Stimulated activated CD4-positive, alpha-beta T cell treated with anti-CD3 and anti-CD28 coated beads, Interleukin-4, amount 100 ng/mL, for 1 hour (primary cell): ENCODE measurements at regions not wholly inside any gene's neighbourhood (a gene's known extent, or its start where the extent isn't known, plus 50 kb on each side); places are given as distances from the start of the nearest gene placed in this dataset.
"Not testable (repeated sequence)": the region's sequence is repeated elsewhere in the genome, so short reads cannot be mapped to it uniquely, and the experiment has no call there.

Experiments
- DNase-seq: peaks from one replicate; pipeline ENCODE4 v3.0.0-alpha.2; 2020

GRCh38 chr11:114758627-114759026 is 80.3 kb downstream of the NXPE2 start:
- DNase-seq: no peak

GRCh38 chr11:114762408-114762807 is 84.1 kb downstream of the NXPE2 start:
- DNase-seq: peak; percentile 7

- no peak for DNase-seq
Measured at GRCh38 chr11:114764563-114764962, 86.2 kb downstream of the NXPE2 start.

GRCh38 chr11:114771172-114771571 is 92.8 kb downstream of the NXPE2 start:
- DNase-seq: no peak

GRCh38 chr11:114773541-114774338 is 95.4 kb downstream of the NXPE2 start:
- DNase-seq: no peak

GRCh38 chr11:114774599-114775361 is 96.5 kb downstream of the NXPE2 start:
- DNase-seq: no peak

- DNase-seq: no peak
Measured at GRCh38 chr11:114775875-114776621, 97.7 kb downstream of the NXPE2 start.

GRCh38 chr11:114776956-114777355 is 98.6 kb downstream of the NXPE2 start:
- DNase-seq: no peak

- DNase-seq: no peak
Measured at GRCh38 chr11:114779189-114779588, 100.9 kb downstream of the NXPE2 start.

GRCh38 chr11:114782650-114783310 is 104.5 kb downstream of the NXPE2 start:
- DNase-seq: no peak

- DNase-seq: no peak
Measured at GRCh38 chr11:114783805-114784204, 105.5 kb downstream of the NXPE2 start.

GRCh38 chr11:114784216-114784615 is 105.9 kb downstream of the NXPE2 start:
- DNase-seq: no peak

GRCh38 chr11:114784891-114785290 is 106.6 kb downstream of the NXPE2 start:
- no peak for DNase-seq

- DNase-seq: no peak
Measured at GRCh38 chr11:114785820-114786219, 107.5 kb downstream of the NXPE2 start.

GRCh38 chr11:114787126-114787525 is 108.8 kb downstream of the NXPE2 start:
- no peak for DNase-seq

- no peak for DNase-seq
Measured at GRCh38 chr11:114790910-114791309, 112.6 kb downstream of the NXPE2 start.

GRCh38 chr11:114794048-114794684 is 115.8 kb downstream of the NXPE2 start:
- no peak for DNase-seq

GRCh38 chr11:114796954-114797721 is 118.8 kb downstream of the NXPE2 start:
- no peak for DNase-seq

- no peak for DNase-seq
Measured at GRCh38 chr11:114799476-114799875, 121.1 kb downstream of the NXPE2 start.

- no peak for DNase-seq
Measured at GRCh38 chr11:114801773-114802172, 123.4 kb downstream of the NXPE2 start.

- DNase-seq: no peak
Measured at GRCh38 chr11:114802878-114803277, 124.6 kb downstream of the NXPE2 start.

- DNase-seq: not testable (repeated sequence)
Measured at GRCh38 chr11:114805431-114805830, 127.1 kb downstream of the NXPE2 start.
